ENCODE measurements at regions not wholly inside any gene's neighbourhood (a gene's known extent, or its start where the extent isn't known, plus 50 kb on each side); places are given as distances from the start of the nearest gene placed in this dataset.

DNA sequence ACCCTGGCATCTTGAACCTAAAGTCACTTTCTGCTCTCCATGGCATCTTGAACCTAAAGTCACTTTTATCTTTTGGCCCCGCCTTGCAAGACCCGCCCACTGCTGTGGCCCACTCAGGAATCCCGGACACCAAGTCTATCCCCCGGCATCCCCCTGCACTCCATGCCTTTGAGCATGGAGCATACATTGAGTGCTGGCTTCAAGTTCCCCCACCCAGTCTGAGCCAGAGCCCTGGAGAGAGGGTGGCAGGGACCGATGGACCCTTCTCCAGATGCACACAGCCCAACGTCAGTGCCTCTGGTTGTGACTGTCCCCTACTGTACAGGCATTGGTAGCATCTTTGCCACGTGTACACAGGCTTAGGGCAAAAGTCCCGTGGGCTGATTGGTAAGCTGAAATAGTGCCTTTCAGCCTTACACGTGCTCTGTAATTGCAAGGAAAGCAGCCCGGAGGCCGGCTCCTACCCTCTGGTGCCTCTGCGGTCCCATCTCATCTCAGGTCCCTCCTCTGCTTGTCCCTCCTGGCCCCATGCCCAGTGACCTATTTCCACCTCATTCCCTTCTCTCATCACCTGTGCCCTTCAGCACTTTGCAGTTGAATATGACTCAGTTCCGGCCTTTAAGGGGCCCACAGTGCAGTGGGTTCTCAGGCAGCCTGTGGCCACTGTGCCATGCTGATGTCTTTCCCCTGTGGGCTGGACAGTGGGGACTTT, 154.0 kb downstream of the INHBB start:
- H3K36me3 ChIP-seq (ENCODE audit: insufficient read depth): no peaks in the 10 kb centered on the region
- TF ChIP-seq NANOG (IDR thresholded peaks at IDR 0.05; ENCODE audit: borderline replicate concordance) (no peak), EZH2phosphoT487 (IDR thresholded peaks at IDR 0.05; ENCODE audit: unreplicated experiment) (no peak), STAT1 (IDR thresholded peaks at IDR 0.05; ENCODE audit: unreplicated experiment) (no peak), ZNF331 (CRISPR knock-in tag; IDR thresholded peaks at IDR 0.05; ENCODE audit: low read depth) (no peak)
- TF ChIP-seq, protein P1, sequence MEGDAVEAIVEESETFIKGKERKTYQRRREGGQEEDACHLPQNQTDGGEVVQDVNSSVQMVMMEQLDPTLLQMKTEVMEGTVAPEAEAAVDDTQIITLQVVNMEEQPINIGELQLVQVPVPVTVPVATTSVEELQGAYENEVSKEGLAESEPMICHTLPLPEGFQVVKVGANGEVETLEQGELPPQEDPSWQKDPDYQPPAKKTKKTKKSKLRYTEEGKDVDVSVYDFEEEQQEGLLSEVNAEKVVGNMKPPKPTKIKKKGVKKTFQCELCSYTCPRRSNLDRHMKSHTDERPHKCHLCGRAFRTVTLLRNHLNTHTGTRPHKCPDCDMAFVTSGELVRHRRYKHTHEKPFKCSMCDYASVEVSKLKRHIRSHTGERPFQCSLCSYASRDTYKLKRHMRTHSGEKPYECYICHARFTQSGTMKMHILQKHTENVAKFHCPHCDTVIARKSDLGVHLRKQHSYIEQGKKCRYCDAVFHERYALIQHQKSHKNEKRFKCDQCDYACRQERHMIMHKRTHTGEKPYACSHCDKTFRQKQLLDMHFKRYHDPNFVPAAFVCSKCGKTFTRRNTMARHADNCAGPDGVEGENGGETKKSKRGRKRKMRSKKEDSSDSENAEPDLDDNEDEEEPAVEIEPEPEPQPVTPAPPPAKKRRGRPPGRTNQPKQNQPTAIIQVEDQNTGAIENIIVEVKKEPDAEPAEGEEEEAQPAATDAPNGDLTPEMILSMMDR (conservative IDR thresholded peaks at IDR 0.05; ENCODE audit: low read depth in 2 of 2): no peak
- H3K27me3 Mint-ChIP-seq (ENCODE audit: insufficient read depth, low read depth, poor library complexity): peaks cover 18% of the 10 kb centered on the region
- DNase-seq (ENCODE audit: low spot score) (no peak), ATAC-seq (no peak)
- no peak overlapping the region for H3K27ac Mint-ChIP-seq
- no peaks in the 10 kb centered on the region for H3K27me3 ChIP-seq (ENCODE audit: insufficient read depth)
- H3K36me3 Mint-ChIP-seq (ENCODE audit: low read depth): no peaks in the 10 kb centered on the region
- no peaks in the 10 kb centered on the region; the same call in 2 of the 3 replicates for H3K9me3 Mint-ChIP-seq
- no peak overlapping the region for H3K27ac ChIP-seq (ENCODE audit: low read depth)
- no peak overlapping the region for H3K4me3 Mint-ChIP-seq
- no peaks in the 10 kb centered on the region for H3K9me2 ChIP-seq (ENCODE audit: insufficient read depth)
- no peaks in the 10 kb centered on the region for H3F3A ChIP-seq (replicated peaks; ENCODE audit: low read depth)
- H3K4me3 ChIP-seq: no peak overlapping the region
- H3K4me1 Mint-ChIP-seq: peaks cover 6% of the 10 kb centered on the region; the same call in 2 of the 3 replicates
- no peaks in the 10 kb centered on the region for H3K4me1 ChIP-seq (ENCODE audit: insufficient read depth)
- no peak overlapping the region for H2AFZ ChIP-seq
- H3K4me2 ChIP-seq: no peak overlapping the region
- no peaks in the 10 kb centered on the region; the same call in 1 of the 2 replicates for H4K20me1 ChIP-seq (replicated peaks; ENCODE audit: insufficient read depth)
- no peaks in the 10 kb centered on the region for H3K79me2 ChIP-seq (replicated peaks; ENCODE audit: insufficient read depth)

- H3F3A ChIP-seq (replicated peaks; ENCODE audit: low read depth): no peaks in the 10 kb centered on the region
- H3K27me3 ChIP-seq (ENCODE audit: insufficient read depth): no peaks in the 10 kb centered on the region
- Mint-ChIP-seq H3K9me3 (no peaks in the 10 kb centered on the region; the same call in 2 of the 3 replicates), H3K36me3 (ENCODE audit: low read depth) (no peaks in the 10 kb centered on the region), H3K27ac (no peak overlapping the region), H3K27me3 (ENCODE audit: insufficient read depth, low read depth, poor library complexity) (peaks cover 19% of the 10 kb centered on the region), H3K4me3 (no peak overlapping the region), H3K4me1 (peaks cover 6% of the 10 kb centered on the region; the same call in 2 of the 3 replicates)
- H3K4me2 ChIP-seq: no peak overlapping the region
- no peaks in the 10 kb centered on the region for H3K4me1 ChIP-seq (ENCODE audit: insufficient read depth)
- ATAC-seq (no peak), DNase-seq (ENCODE audit: low spot score) (no peak)
- H4K20me1 ChIP-seq (replicated peaks; ENCODE audit: insufficient read depth): no peaks in the 10 kb centered on the region; the same call in 1 of the 2 replicates
- H3K4me3 ChIP-seq: no peak overlapping the region
- H3K36me3 ChIP-seq (ENCODE audit: insufficient read depth): no peaks in the 10 kb centered on the region
- no peaks in the 10 kb centered on the region for H3K9me2 ChIP-seq (ENCODE audit: insufficient read depth)
- H2AFZ ChIP-seq: no peak overlapping the region
- TF ChIP-seq EZH2phosphoT487 (IDR thresholded peaks at IDR 0.05; ENCODE audit: unreplicated experiment): no peak
- TF ChIP-seq EZH2 (IDR thresholded peaks at IDR 0.05; ENCODE audit: low read depth, unreplicated experiment): no peak
- no peak for TF ChIP-seq STAT1 (IDR thresholded peaks at IDR 0.05; ENCODE audit: unreplicated experiment)
- no peak for TF ChIP-seq CREB1 (CRISPR knock-in tag; IDR thresholded peaks at IDR 0.05; ENCODE audit: low read depth)
- no peak for TF ChIP-seq POLR2AphosphoS5 (IDR thresholded peaks at IDR 0.05; ENCODE audit: low read depth)
- TF ChIP-seq, protein P1 (conservative IDR thresholded peaks at IDR 0.05; ENCODE audit: low read depth in 2 of 2): no peak
- TF ChIP-seq JUNB (IDR thresholded peaks at IDR 0.05; ENCODE audit: unreplicated experiment): no peak
- no peak for TF ChIP-seq NANOG (IDR thresholded peaks at IDR 0.05; ENCODE audit: borderline replicate concordance)
- TF ChIP-seq, protein P2, sequence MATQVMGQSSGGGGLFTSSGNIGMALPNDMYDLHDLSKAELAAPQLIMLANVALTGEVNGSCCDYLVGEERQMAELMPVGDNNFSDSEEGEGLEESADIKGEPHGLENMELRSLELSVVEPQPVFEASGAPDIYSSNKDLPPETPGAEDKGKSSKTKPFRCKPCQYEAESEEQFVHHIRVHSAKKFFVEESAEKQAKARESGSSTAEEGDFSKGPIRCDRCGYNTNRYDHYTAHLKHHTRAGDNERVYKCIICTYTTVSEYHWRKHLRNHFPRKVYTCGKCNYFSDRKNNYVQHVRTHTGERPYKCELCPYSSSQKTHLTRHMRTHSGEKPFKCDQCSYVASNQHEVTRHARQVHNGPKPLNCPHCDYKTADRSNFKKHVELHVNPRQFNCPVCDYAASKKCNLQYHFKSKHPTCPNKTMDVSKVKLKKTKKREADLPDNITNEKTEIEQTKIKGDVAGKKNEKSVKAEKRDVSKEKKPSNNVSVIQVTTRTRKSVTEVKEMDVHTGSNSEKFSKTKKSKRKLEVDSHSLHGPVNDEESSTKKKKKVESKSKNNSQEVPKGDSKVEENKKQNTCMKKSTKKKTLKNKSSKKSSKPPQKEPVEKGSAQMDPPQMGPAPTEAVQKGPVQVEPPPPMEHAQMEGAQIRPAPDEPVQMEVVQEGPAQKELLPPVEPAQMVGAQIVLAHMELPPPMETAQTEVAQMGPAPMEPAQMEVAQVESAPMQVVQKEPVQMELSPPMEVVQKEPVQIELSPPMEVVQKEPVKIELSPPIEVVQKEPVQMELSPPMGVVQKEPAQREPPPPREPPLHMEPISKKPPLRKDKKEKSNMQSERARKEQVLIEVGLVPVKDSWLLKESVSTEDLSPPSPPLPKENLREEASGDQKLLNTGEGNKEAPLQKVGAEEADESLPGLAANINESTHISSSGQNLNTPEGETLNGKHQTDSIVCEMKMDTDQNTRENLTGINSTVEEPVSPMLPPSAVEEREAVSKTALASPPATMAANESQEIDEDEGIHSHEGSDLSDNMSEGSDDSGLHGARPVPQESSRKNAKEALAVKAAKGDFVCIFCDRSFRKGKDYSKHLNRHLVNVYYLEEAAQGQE (IDR thresholded peaks at IDR 0.05; ENCODE audit: unreplicated experiment): no peak
- no peak for TF ChIP-seq ZNF331 (CRISPR knock-in tag; IDR thresholded peaks at IDR 0.05; ENCODE audit: low read depth)
- TF ChIP-seq ZNF114 (CRISPR knock-in tag; IDR thresholded peaks at IDR 0.05): no peak
- TF ChIP-seq, protein P3, sequence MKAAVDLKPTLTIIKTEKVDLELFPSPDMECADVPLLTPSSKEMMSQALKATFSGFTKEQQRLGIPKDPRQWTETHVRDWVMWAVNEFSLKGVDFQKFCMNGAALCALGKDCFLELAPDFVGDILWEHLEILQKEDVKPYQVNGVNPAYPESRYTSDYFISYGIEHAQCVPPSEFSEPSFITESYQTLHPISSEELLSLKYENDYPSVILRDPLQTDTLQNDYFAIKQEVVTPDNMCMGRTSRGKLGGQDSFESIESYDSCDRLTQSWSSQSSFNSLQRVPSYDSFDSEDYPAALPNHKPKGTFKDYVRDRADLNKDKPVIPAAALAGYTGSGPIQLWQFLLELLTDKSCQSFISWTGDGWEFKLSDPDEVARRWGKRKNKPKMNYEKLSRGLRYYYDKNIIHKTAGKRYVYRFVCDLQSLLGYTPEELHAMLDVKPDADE (IDR thresholded peaks at IDR 0.05): no peak
- no peaks in the 10 kb centered on the region for H3K79me2 ChIP-seq (replicated peaks; ENCODE audit: insufficient read depth)
- no peak overlapping the region for H3K27ac ChIP-seq (ENCODE audit: low read depth)
These were observed 155.7 kb downstream of the INHBB start for GRCh38 chr2:120501591-120501990.
